GM12878 (cell line): ENCODE measurements at regions not wholly inside any gene's neighbourhood (a gene's known extent, or its start where the extent isn't known, plus 50 kb on each side); places are given as distances from the start of the nearest gene placed in this dataset.

Experiments used
- ATAC-seq: fragments of 200-7000 bp; cut with Tn5 transposase; 3 replicates; pipeline ENCODE4 v1.9.1; 2020; ENCODE audit warnings: mild to moderate bottlenecking, moderate library complexity
- BruUV-seq: library from RNA; stranded (reverse); fragments of 400-500 nt; replicated peaks from 2 replicates; lab custom pipeline; 2021; lab: Mats Ljungman, UMichigan
- CTCF ChIA-PET: fragments of 300-600 bp; sonication (Branson Sonifier 250); formaldehyde crosslinking; extraction: SDS; loops from one replicate; lab custom pipeline; 2021; ENCODE audit warnings: inconsistent platforms; lab: Yijun Ruan, JAX
- POLR2A ChIA-PET: fragments of 350-600 bp; formaldehyde crosslinking; extraction: SDS; loops from one replicate; lab custom pipeline; 2021; ENCODE audit warnings: inconsistent platforms; lab: Charles Lee
- RAD21 ChIA-PET: fragments of 300-600 bp; sonication (Branson Sonifier 250); formaldehyde crosslinking; loops from one replicate; lab custom pipeline; 2023; ENCODE audit warnings: antibody characterized with exemption; ENCODE audit not compliant: unreplicated experiment; lab: Charles Lee
- SMC1A ChIA-PET: fragments of 300-600 bp; sonication (Branson Sonifier 250); formaldehyde crosslinking; loops from one replicate; lab custom pipeline; 2023; ENCODE audit not compliant: unreplicated experiment, uncharacterized antibody; lab: Charles Lee
- DNase-seq: peaks from one replicate; pipeline ENCODE4 v3.0.0-alpha.2; 2011; ENCODE audit warnings: low read depth, low spot score
- FAIRE-seq: peaks from 3 replicates; lab custom pipeline; 2011; peaks lifted over from hg19 to GRCh38; lab: Jason Lieb, UNC
- H2AFZ ChIP-seq: 2 replicates; pipeline ENCODE4 v1.6.0; 2011; ENCODE audit warnings: low read depth, low read length, control low read depth; ENCODE audit not compliant: control insufficient read depth
- H3K27ac ChIP-seq: 2 replicates; pipeline ENCODE4 v1.5.1; 2011; ENCODE audit warnings: control low read depth; ENCODE audit not compliant: control insufficient read depth, insufficient read depth
- H3K27me3 ChIP-seq, 2 experiments: replicated peaks in 1 of 2; 2 replicates each; pipeline versions ENCODE4 v1.6.0 to v1.6.1; 2011; ENCODE audit warnings: low read length in 1 of 2; ENCODE audit not compliant: control insufficient read depth in 2 of 2, insufficient read depth in 2 of 2
- H3K36me3 ChIP-seq, 2 experiments: 2 replicates each; pipeline ENCODE4 v1.5.1; 2011; ENCODE audit warnings: low read length in 1 of 2; ENCODE audit not compliant: control insufficient read depth in 2 of 2, insufficient read depth in 2 of 2
- H3K4me1 ChIP-seq: 2 replicates; pipeline ENCODE4 v1.6.1; 2011; ENCODE audit warnings: mild to moderate bottlenecking, low read length, moderate library complexity, mixed read lengths; ENCODE audit not compliant: control insufficient read depth, insufficient read depth
- H3K4me2 ChIP-seq: 2 replicates; pipeline ENCODE4 v1.6.0; 2011; ENCODE audit warnings: control low read depth; ENCODE audit not compliant: control insufficient read depth, insufficient read depth
- H3K4me3 ChIP-seq: fragments of 200-600 bp; sonication (generic); 2 replicates; pipeline ENCODE4 v1.5.1; 2016
- H3K79me2 ChIP-seq: 2 replicates; pipeline ENCODE4 v1.6.0; 2011; ENCODE audit warnings: low read length; ENCODE audit not compliant: control insufficient read depth, insufficient read depth
- H3K9ac ChIP-seq: 2 replicates; pipeline ENCODE4 v1.8.0; 2011; ENCODE audit warnings: low read length, control low read depth, mixed read lengths; ENCODE audit not compliant: control insufficient read depth, insufficient read depth
- H3K9me3 ChIP-seq: replicated peaks from 3 replicates; pipeline ENCODE4 v1.5.1; 2011; ENCODE audit warnings: mild to moderate bottlenecking, low read length; ENCODE audit not compliant: control insufficient read depth, insufficient read depth
- H4K20me1 ChIP-seq: 2 replicates; pipeline ENCODE4 v1.6.0; 2011; ENCODE audit not compliant: control insufficient read depth, insufficient read depth
- BHLHE40 ChIP-seq, 2 experiments: fragments of 450-650 bp in 1 of 2; IDR thresholded peaks; 2 replicates each; pipeline ENCODE4 v1.6.1; 2011 to 2017; ENCODE audit warnings: low read depth in 2 of 2, borderline replicate concordance in 1 of 2, improper control_type of control experiment in 1 of 2, low read length in 1 of 2, mild to moderate bottlenecking in 1 of 2
- CBX3 ChIP-seq: fragments of 200-600 bp; sonication (generic); IDR thresholded peaks from 2 replicates; pipeline ENCODE4 v1.6.1; 2016; ENCODE audit warnings: low read depth, borderline replicate concordance
- HDAC6 ChIP-seq: fragments of 200-600 bp; sonication (generic); IDR thresholded peaks from one replicate; pipeline ENCODE4 v1.8.0; 2017; ENCODE audit warnings: antibody characterized with exemption; ENCODE audit not compliant: unreplicated experiment
- RAD21 ChIP-seq: IDR thresholded peaks from 2 replicates; pipeline ENCODE4 v1.6.1; 2011; ENCODE audit warnings: mild to moderate bottlenecking, low read depth, low read length, moderate library complexity; ENCODE audit not compliant: insufficient read depth
- RCOR1 ChIP-seq: conservative IDR thresholded peaks from 2 replicates; pipeline ENCODE4 v1.6.1; 2012; ENCODE audit warnings: low read depth, low read length, improper control_type of control experiment
- ZNF217 ChIP-seq: fragments of 450-650 bp; IDR thresholded peaks from 2 replicates; pipeline ENCODE4 v1.6.1; 2017; ENCODE audit warnings: antibody characterized with exemption, mild to moderate bottlenecking
- ZNF24 ChIP-seq: fragments of 450-650 bp; IDR thresholded peaks from 2 replicates; pipeline ENCODE4 v1.6.1; 2017; ENCODE audit warnings: antibody characterized with exemption, mild to moderate bottlenecking
- ZNF274 ChIP-seq: IDR thresholded peaks from one replicate; pipeline ENCODE4 v1.8.0; 2011; ENCODE audit not compliant: insufficient read length, insufficient read depth
- WGBS: methylation state at CpG from one replicate; pipeline ENCODE4 v1.1.6; 2016; ENCODE audit warnings: low lambda C conversion rate; ENCODE audit not compliant: insufficient replicate concordance, insufficient coverage; ENCODE audit errors: missing lambda C conversion rate; 5-methylcytosine and 5-hydroxymethylcytosine counted together
- in situ Hi-C: fragments of 300-500 bp; cut with MboI; formaldehyde crosslinking; loops from 9 replicates; pipeline ENCODE4 v1.14.3; 2018; ENCODE audit warnings: mixed read lengths
- intact Hi-C: fragments of 100-400 bp; cut with micrococcal nuclease; formaldehyde crosslinking; loops from one replicate; pipeline ENCODE4 v1.14.2; 2022; ENCODE audit not compliant: unreplicated experiment
- TF ChIP-seq, protein P1 (sequence below): fragments of 450-650 bp; formaldehyde crosslinking; IDR thresholded peaks from 2 replicates; pipeline ENCODE4 v1.5.0; 2022; ENCODE audit warnings: mild to moderate bottlenecking, missing genetic modification characterization
- TF ChIP-seq, protein P2 (sequence below): IDR thresholded peaks from 2 replicates; pipeline ENCODE4 v1.6.1; 2012; ENCODE audit warnings: low read depth, low read length, improper control_type of control experiment

GRCh38 chr5:98540056-98540455, 233.4 kb upstream of the RGMB start:
- H2AFZ ChIP-seq = no peak overlapping the region
- 0% methylated on average over 1 of the region's 1 CpG for WGBS
- TF ChIP-seq HDAC6 = no peak
- no peak for TF ChIP-seq ZNF217
- TF ChIP-seq, protein P1, sequence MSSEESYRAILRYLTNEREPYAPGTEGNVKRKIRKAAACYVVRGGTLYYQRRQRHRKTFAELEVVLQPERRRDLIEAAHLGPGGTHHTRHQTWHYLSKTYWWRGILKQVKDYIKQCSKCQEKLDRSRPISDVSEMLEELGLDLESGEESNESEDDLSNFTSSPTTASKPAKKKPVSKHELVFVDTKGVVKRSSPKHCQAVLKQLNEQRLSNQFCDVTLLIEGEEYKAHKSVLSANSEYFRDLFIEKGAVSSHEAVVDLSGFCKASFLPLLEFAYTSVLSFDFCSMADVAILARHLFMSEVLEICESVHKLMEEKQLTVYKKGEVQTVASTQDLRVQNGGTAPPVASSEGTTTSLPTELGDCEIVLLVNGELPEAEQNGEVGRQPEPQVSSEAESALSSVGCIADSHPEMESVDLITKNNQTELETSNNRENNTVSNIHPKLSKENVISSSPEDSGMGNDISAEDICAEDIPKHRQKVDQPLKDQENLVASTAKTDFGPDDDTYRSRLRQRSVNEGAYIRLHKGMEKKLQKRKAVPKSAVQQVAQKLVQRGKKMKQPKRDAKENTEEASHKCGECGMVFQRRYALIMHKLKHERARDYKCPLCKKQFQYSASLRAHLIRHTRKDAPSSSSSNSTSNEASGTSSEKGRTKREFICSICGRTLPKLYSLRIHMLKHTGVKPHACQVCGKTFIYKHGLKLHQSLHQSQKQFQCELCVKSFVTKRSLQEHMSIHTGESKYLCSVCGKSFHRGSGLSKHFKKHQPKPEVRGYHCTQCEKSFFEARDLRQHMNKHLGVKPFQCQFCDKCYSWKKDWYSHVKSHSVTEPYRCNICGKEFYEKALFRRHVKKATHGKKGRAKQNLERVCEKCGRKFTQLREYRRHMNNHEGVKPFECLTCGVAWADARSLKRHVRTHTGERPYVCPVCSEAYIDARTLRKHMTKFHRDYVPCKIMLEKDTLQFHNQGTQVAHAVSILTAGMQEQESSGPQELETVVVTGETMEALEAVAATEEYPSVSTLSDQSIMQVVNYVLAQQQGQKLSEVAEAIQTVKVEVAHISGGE (CRISPR knock-in tag) = no peak
- TF ChIP-seq RAD21 = no peak
- TF ChIP-seq ZNF274 = no peak
- no peak for TF ChIP-seq BHLHE40 (IDR thresholded peaks at IDR 0.05; ENCODE audit: borderline replicate concordance in 1 of 2, low read depth in 2 of 2, low read length in 1 of 2)
- no peak for TF ChIP-seq RCOR1
- TF ChIP-seq, protein P2, sequence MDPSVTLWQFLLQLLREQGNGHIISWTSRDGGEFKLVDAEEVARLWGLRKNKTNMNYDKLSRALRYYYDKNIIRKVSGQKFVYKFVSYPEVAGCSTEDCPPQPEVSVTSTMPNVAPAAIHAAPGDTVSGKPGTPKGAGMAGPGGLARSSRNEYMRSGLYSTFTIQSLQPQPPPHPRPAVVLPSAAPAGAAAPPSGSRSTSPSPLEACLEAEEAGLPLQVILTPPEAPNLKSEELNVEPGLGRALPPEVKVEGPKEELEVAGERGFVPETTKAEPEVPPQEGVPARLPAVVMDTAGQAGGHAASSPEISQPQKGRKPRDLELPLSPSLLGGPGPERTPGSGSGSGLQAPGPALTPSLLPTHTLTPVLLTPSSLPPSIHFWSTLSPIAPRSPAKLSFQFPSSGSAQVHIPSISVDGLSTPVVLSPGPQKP = no peak
- no peak for TF ChIP-seq ZNF24
- no peak for TF ChIP-seq CBX3
- TF ChIP-seq, all 136 proteins: peak for 0
- ChIA-PET POLR2A (no interaction called here), RAD21 (no interaction called here), SMC1A (no interaction called here), CTCF (no interaction called here)
- BruUV-seq = no TSS peak
- intact Hi-C loops = no loop called here
- H3K79me2 ChIP-seq = no peaks in the 10 kb centered on the region
- in situ Hi-C loops = no loop called here
- DNase-seq (no peak), ATAC-seq (no peak), FAIRE-seq (no peak)
- no peak overlapping the region for H3K27ac ChIP-seq
- H3K9me3 ChIP-seq = no peaks in the 10 kb centered on the region
- no peaks in the 10 kb centered on the region for H3K36me3 ChIP-seq
- H3K4me1 ChIP-seq = no peaks in the 10 kb centered on the region
- H4K20me1 ChIP-seq = no peaks in the 10 kb centered on the region
- H3K4me3 ChIP-seq = no peak overlapping the region
- H3K27me3 ChIP-seq = no peaks in the 10 kb centered on the region
- no peak overlapping the region for H3K9ac ChIP-seq
- H3K4me2 ChIP-seq = no peak overlapping the region
